ENCODE measurements at regions not wholly inside any gene's neighbourhood (a gene's known extent, or its start where the extent isn't known, plus 50 kb on each side); places are given as distances from the start of the nearest gene placed in this dataset.

- Histone ChIP-seq H3K4me1 (replicated peaks in 1 of 2) (no peaks in the 10 kb centered on the region), H3K4me3 (no peak overlapping the region), H3K27ac (no peak overlapping the region)
- no peak for ATAC-seq (replicated peaks in 6 of 8)
- in situ Hi-C loops (cut with MboI; ENCODE audit: low pct_unique_long_range_greater_than_20kb in 2 of 9, low sequenced_read_pairs in 9 of 9, unreplicated experiment in 9 of 9): no loop called here
- WGBS, 10 experiments: 40 to 100% (median 90%) methylated on average over 1 to 4 of the region's 6 CpGs; no CpG with 5 or more reads in 1 of the 10 experiments
Observed at GRCh38 chr4:110886270-110886669, 263.4 kb upstream of the PITX2 start.

GRCh38 chr4:110886856-110887255 lies 264.0 kb upstream of the PITX2 start:
- no peaks in the 10 kb centered on the region for H3K4me1 ChIP-seq (replicated peaks in 1 of 2)
- WGBS, 10 experiments: 78 to 100% (median 88%) methylated on average over 2 to 8 of the region's 8 CpGs
- no peak overlapping the region for H3K4me3 ChIP-seq
- in situ Hi-C loops (cut with MboI; ENCODE audit: low pct_unique_long_range_greater_than_20kb in 2 of 9, low sequenced_read_pairs in 9 of 9, unreplicated experiment in 9 of 9): no loop called here
- no peak for ATAC-seq (replicated peaks in 6 of 8)
- no peak overlapping the region for H3K27ac ChIP-seq

- 6 to 85% (median 27%) methylated on average over 5 of the region's 5 CpGs; no CpG with 5 or more reads in 1 of the 10 experiments for WGBS, 10 experiments
- Histone ChIP-seq H3K4me3 (no peak overlapping the region), H3K4me1 (replicated peaks in 1 of 2) (peaks cover 5 to 14% of the 10 kb centered on the region in 2 donors), H3K27ac (no peak overlapping the region)
- in situ Hi-C loops (cut with MboI; ENCODE audit: low pct_unique_long_range_greater_than_20kb in 2 of 9, low sequenced_read_pairs in 9 of 9, unreplicated experiment in 9 of 9): no loop called here
- no peak for ATAC-seq (replicated peaks in 6 of 8)
Observed at GRCh38 chr4:110897784-110898183, 274.9 kb upstream of the PITX2 start.

- peaks cover 5 to 14% of the 10 kb centered on the region in 2 donors for H3K4me1 ChIP-seq (replicated peaks in 1 of 2)
- in situ Hi-C loops (cut with MboI; ENCODE audit: low pct_unique_long_range_greater_than_20kb in 2 of 9, low sequenced_read_pairs in 9 of 9, unreplicated experiment in 9 of 9): no loop called here
- no peak overlapping the region for H3K4me3 ChIP-seq
- H3K27ac ChIP-seq: no peak overlapping the region
- 38 to 100% (median 79%) methylated on average over 1 of the region's 1 CpG; no CpG with 5 or more reads in 4 of the 10 experiments for WGBS, 10 experiments
- ATAC-seq (replicated peaks in 6 of 8): peak in 2 of 8 experiments; percentile 23 to 44
Observed at GRCh38 chr4:110898290-110898689, 275.4 kb upstream of the PITX2 start.

GRCh38 chr4:110900213-110900769 lies 277.4 kb upstream of the PITX2 start:
- WGBS, 10 experiments: 0 to 42% (median 7%) methylated on average over 1 of the region's 1 CpG; no CpG with 5 or more reads in 1 of the 10 experiments
- Histone ChIP-seq H3K27ac (no peak overlapping the region), H3K4me3 (no peak overlapping the region), H3K4me1 (replicated peaks in 1 of 2) (peaks cover 10 to 25% of the 10 kb centered on the region in 2 donors)
- ATAC-seq (replicated peaks in 6 of 8): peak in 4 of 8 experiments; percentile 42 to 76 (median 66)
- in situ Hi-C loops (cut with MboI; ENCODE audit: low pct_unique_long_range_greater_than_20kb in 2 of 9, low sequenced_read_pairs in 9 of 9, unreplicated experiment in 9 of 9): no loop called here

GRCh38 chr4:110902500-110902899 lies 279.6 kb upstream of the PITX2 start:
- no peak overlapping the region for H3K27ac ChIP-seq
- H3K4me1 ChIP-seq (replicated peaks in 1 of 2): peaks cover 10 to 25% of the 10 kb centered on the region in 2 donors
- no peak overlapping the region for H3K4me3 ChIP-seq
- in situ Hi-C loops (cut with MboI; ENCODE audit: low pct_unique_long_range_greater_than_20kb in 2 of 9, low sequenced_read_pairs in 9 of 9, unreplicated experiment in 9 of 9): no loop called here
- 13 to 100% (median 86%) methylated on average over 1 to 3 of the region's 3 CpGs; no CpG with 5 or more reads in 1 of the 10 experiments for WGBS, 10 experiments
- peak in 2 of 8 experiments; percentile 33 to 44 for ATAC-seq (replicated peaks in 6 of 8)

- peak in 5 of 8 experiments; percentile 41 to 69 (median 45) for ATAC-seq (replicated peaks in 6 of 8)
Observed at GRCh38 chr4:110904435-110905065, 281.7 kb upstream of the PITX2 start.

GRCh38 chr4:110905367-110905766 lies 282.5 kb upstream of the PITX2 start:
- Histone ChIP-seq H3K4me1 (replicated peaks in 1 of 2) (peaks cover 4 to 18% of the 10 kb centered on the region in 2 donors), H3K4me3 (no peak overlapping the region), H3K27ac (no peak overlapping the region)
- in situ Hi-C loops (cut with MboI; ENCODE audit: low pct_unique_long_range_greater_than_20kb in 2 of 9, low sequenced_read_pairs in 9 of 9, unreplicated experiment in 9 of 9): no loop called here
- ATAC-seq (replicated peaks in 6 of 8): peak in 1 of 8 experiments; percentile 30

More at GRCh38 chr4:110904435-110905065, 281.7 kb upstream of the PITX2 start:
- 29 to 79% (median 65%) methylated on average over 1 to 6 of the region's 6 CpGs for WGBS, 10 experiments
- in situ Hi-C loops (cut with MboI; ENCODE audit: low pct_unique_long_range_greater_than_20kb in 2 of 9, low sequenced_read_pairs in 9 of 9, unreplicated experiment in 9 of 9): no loop called here
- no peak overlapping the region for H3K27ac ChIP-seq
- H3K4me3 ChIP-seq: no peak overlapping the region
- peaks cover 4 to 25% of the 10 kb centered on the region in 2 donors for H3K4me1 ChIP-seq (replicated peaks in 1 of 2)

- Histone ChIP-seq H3K4me3 (no peak overlapping the region), H3K27ac (no peak overlapping the region), H3K4me1 (replicated peaks in 1 of 2) (peaks cover 4 to 10% of the 10 kb centered on the region in 2 donors)
- no peak for ATAC-seq (replicated peaks in 6 of 8)
- in situ Hi-C loops (cut with MboI; ENCODE audit: low pct_unique_long_range_greater_than_20kb in 2 of 9, low sequenced_read_pairs in 9 of 9, unreplicated experiment in 9 of 9): no loop called here
- 67 to 100% (median 84%) methylated on average over 1 of the region's 1 CpG; no CpG with 5 or more reads in 4 of the 10 experiments for WGBS, 10 experiments
Observed at GRCh38 chr4:110907801-110908313, 285.0 kb upstream of the PITX2 start.

GRCh38 chr4:110914791-110915190 lies 291.9 kb upstream of the PITX2 start:
- no peak overlapping the region for H3K4me3 ChIP-seq
- no peak for ATAC-seq (replicated peaks in 6 of 8)
- in situ Hi-C loops (cut with MboI; ENCODE audit: low pct_unique_long_range_greater_than_20kb in 2 of 9, low sequenced_read_pairs in 9 of 9, unreplicated experiment in 9 of 9): no loop called here
- no peak overlapping the region for H3K27ac ChIP-seq
- no peaks in the 10 kb centered on the region for H3K4me1 ChIP-seq (replicated peaks in 1 of 2)
- WGBS, 10 experiments: 85 to 100% (median 100%) methylated on average over 1 to 3 of the region's 3 CpGs; no CpG with 5 or more reads in 3 of the 10 experiments

GRCh38 chr4:110915301-110915700 lies 292.4 kb upstream of the PITX2 start:
- no peak overlapping the region for H3K4me3 ChIP-seq
- no peak overlapping the region for H3K27ac ChIP-seq
- in situ Hi-C loops (cut with MboI; ENCODE audit: low pct_unique_long_range_greater_than_20kb in 2 of 9, low sequenced_read_pairs in 9 of 9, unreplicated experiment in 9 of 9): no loop called here
- ATAC-seq (replicated peaks in 6 of 8): no peak
- WGBS, 10 experiments: 60 to 100% (median 88%) methylated on average over 1 to 3 of the region's 3 CpGs; no CpG with 5 or more reads in 4 of the 10 experiments
- no peaks in the 10 kb centered on the region for H3K4me1 ChIP-seq (replicated peaks in 1 of 2)

GRCh38 chr4:110916505-110916904 lies 293.6 kb upstream of the PITX2 start:
- in situ Hi-C loops (cut with MboI; ENCODE audit: low pct_unique_long_range_greater_than_20kb in 2 of 9, low sequenced_read_pairs in 9 of 9, unreplicated experiment in 9 of 9): no loop called here
- Histone ChIP-seq H3K27ac (no peak overlapping the region), H3K4me3 (no peak overlapping the region), H3K4me1 (replicated peaks in 1 of 2) (peaks cover 0 to 5% of the 10 kb centered on the region in 2 donors)
- ATAC-seq (replicated peaks in 6 of 8): no peak
- 28 to 100% (median 48%) methylated on average over 1 to 2 of the region's 2 CpGs for WGBS, 10 experiments

- in situ Hi-C loops (cut with MboI; ENCODE audit: low pct_unique_long_range_greater_than_20kb in 2 of 9, low sequenced_read_pairs in 9 of 9, unreplicated experiment in 9 of 9): no loop called here
- peaks cover 0 to 5% of the 10 kb centered on the region in 2 donors for H3K4me1 ChIP-seq (replicated peaks in 1 of 2)
- ATAC-seq (replicated peaks in 6 of 8): no peak
- no peak overlapping the region for H3K27ac ChIP-seq
- WGBS, 10 experiments: 64 to 100% (median 100%) methylated on average over 1 of the region's 1 CpG; no CpG with 5 or more reads in 3 of the 10 experiments
- no peak overlapping the region for H3K4me3 ChIP-seq
Observed at GRCh38 chr4:110917835-110918234, 295.0 kb upstream of the PITX2 start.

Data from motor neuron (in vitro differentiated cells).